HepG2 (cell line): ENCODE measurements at regions not wholly inside any gene's neighbourhood (a gene's known extent, or its start where the extent isn't known, plus 50 kb on each side); places are given as distances from the start of the nearest gene placed in this dataset.

ENCODE experiments used
- ATAC-seq: fragments of 200-7000 bp; cut with Tn5 transposase; 3 replicates; pipeline ENCODE4 v1.9.1; 2020; ENCODE audit warnings: mild to moderate bottlenecking, moderate library complexity
- BruUV-seq: library from RNA; stranded (reverse); fragments of 400-500 nt; replicated peaks from 2 replicates; lab custom pipeline; 2021; lab: Mats Ljungman, UMichigan
- CTCF ChIA-PET: fragments of 300-600 bp; formaldehyde crosslinking; extraction: SDS; loops from one replicate; lab custom pipeline; 2021; ENCODE audit warnings: low total read pairs, inconsistent platforms, low intra/inter-chr PET ratio; lab: Yijun Ruan, JAX
- POLR2A ChIA-PET: fragments of 350-600 bp; sonication (Branson Sonifier 250); formaldehyde crosslinking; loops from one replicate; lab custom pipeline; 2020; ENCODE audit warnings: antibody characterized with exemption, inconsistent platforms; lab: Yijun Ruan, JAX
- DNase-seq: peaks from one replicate; pipeline ENCODE4 v3.0.0-alpha.2; 2015; ENCODE audit warnings: low spot score
- FAIRE-seq: peaks from 3 replicates; lab custom pipeline; 2011; peaks lifted over from hg19 to GRCh38; lab: Jason Lieb, UNC
- H2AFZ ChIP-seq: one replicate; pipeline ENCODE4 v1.6.1; 2011; ENCODE audit warnings: low read length, inconsistent platforms
- H3K27ac ChIP-seq: fragments of 300-600 bp; 3 replicates; pipeline ENCODE4 v1.8.0; 2011; ENCODE audit warnings: mixed run types, mild to moderate bottlenecking, mixed read lengths, low read length, inconsistent platforms; ENCODE audit not compliant: insufficient read depth; ENCODE audit errors: extremely low read length
- H3K27me3 ChIP-seq, 2 experiments: fragments of 200-600 bp in 1 of 2; 2 replicates in 1 of 2; 3 replicates in 1 of 2; pipeline versions ENCODE4 v1.6.0 to v1.8.0; 2011; ENCODE audit warnings: low read length in 2 of 2, mild to moderate bottlenecking in 2 of 2, moderate library complexity in 2 of 2, inconsistent platforms in 1 of 2; ENCODE audit not compliant: insufficient read depth in 2 of 2, control insufficient read depth in 1 of 2
- H3K36me3 ChIP-seq, 2 experiments: fragments of 200-600 bp in 1 of 2; replicated peaks in 1 of 2; 2 replicates in 1 of 2; 3 replicates in 1 of 2; pipeline versions ENCODE4 v1.5.1 to v1.8.0; 2011; ENCODE audit warnings: low read length in 2 of 2, inconsistent platforms in 1 of 2; ENCODE audit not compliant: insufficient read depth in 2 of 2, control insufficient read depth in 1 of 2
- H3K4me1 ChIP-seq: 2 replicates; pipeline ENCODE4 v1.5.1; 2012; ENCODE audit warnings: low read length, inconsistent platforms; ENCODE audit not compliant: insufficient read depth
- H3K4me2 ChIP-seq: 2 replicates; pipeline ENCODE4 v1.6.0; 2011; ENCODE audit warnings: low read depth, low read length, inconsistent platforms
- H3K4me3 ChIP-seq, 3 experiments: fragments of 200-600 bp in 1 of 3; sonication (generic), shearing (Covaris generic) in 1 of 3; replicated peaks in 1 of 3; 2 replicates each; pipeline ENCODE4 v1.5.1; 2011 to 2016; ENCODE audit warnings: low read length in 3 of 3, inconsistent platforms in 2 of 3, low read depth in 2 of 3, mild to moderate bottlenecking in 2 of 3, control low read depth in 1 of 3, mixed read lengths in 1 of 3; ENCODE audit not compliant: insufficient read depth in 1 of 3
- H3K79me2 ChIP-seq: one replicate; pipeline ENCODE4 v1.6.1; 2011; ENCODE audit warnings: low read length, inconsistent platforms; ENCODE audit not compliant: insufficient read depth
- H3K9ac ChIP-seq: 2 replicates; pipeline ENCODE4 v1.6.0; 2011; ENCODE audit warnings: mild to moderate bottlenecking, low read depth, low read length, inconsistent platforms; ENCODE audit not compliant: insufficient read depth
- H3K9me3 ChIP-seq: 2 replicates; pipeline ENCODE4 v1.5.1; 2012; ENCODE audit warnings: mild to moderate bottlenecking, low read length
- H4K20me1 ChIP-seq: 2 replicates; pipeline ENCODE4 v1.6.0; 2011; ENCODE audit warnings: inconsistent platforms, mild to moderate bottlenecking, low read length, moderate library complexity; ENCODE audit not compliant: insufficient read depth
- ARID2 ChIP-seq: sonication (generic); formaldehyde crosslinking; IDR thresholded peaks from 2 replicates; pipeline ENCODE4 v1.8.1; 2022; ENCODE audit warnings: mild to moderate bottlenecking, missing genetic modification reagents, borderline replicate concordance
- CBFB ChIP-seq: sonication (generic); formaldehyde crosslinking; IDR thresholded peaks from 2 replicates; pipeline ENCODE4 v1.4.0; 2020; ENCODE audit warnings: missing genetic modification reagents
- FOXA3 ChIP-seq: IDR thresholded peaks from 2 replicates; pipeline ENCODE4 v1.6.1; 2016; ENCODE audit warnings: missing genetic modification reagents, missing compliant biosample characterization
- KLF16 ChIP-seq, 2 experiments: sonication (generic) in 1 of 2; formaldehyde crosslinking in 1 of 2; IDR thresholded peaks; 2 replicates each; pipeline versions ENCODE4 v1.6.1 to v1.8.0; 2016 to 2023; ENCODE audit warnings: missing genetic modification reagents in 2 of 2, missing compliant biosample characterization in 1 of 2
- PLRG1 ChIP-seq: fragments of 450-650 bp; conservative IDR thresholded peaks from 2 replicates; pipeline ENCODE4 v1.6.1; 2016
- RFXANK ChIP-seq: IDR thresholded peaks from 2 replicates; pipeline ENCODE4 v1.6.1; 2016
- SMC3 ChIP-seq: IDR thresholded peaks from 2 replicates; pipeline ENCODE4 v1.6.1; 2011; ENCODE audit warnings: low read length, improper control_type of control experiment
- STAG1 ChIP-seq: sonication (generic); formaldehyde crosslinking; IDR thresholded peaks from 2 replicates; pipeline ENCODE4 v1.4.0; 2020; ENCODE audit warnings: missing genetic modification reagents
- ZNF550 ChIP-seq: sonication (generic); formaldehyde crosslinking; IDR thresholded peaks from 2 replicates; pipeline ENCODE4 v1.4.0; 2020; ENCODE audit warnings: mild to moderate bottlenecking, missing genetic modification reagents, borderline replicate concordance
- ZNF761 ChIP-seq: sonication (generic); formaldehyde crosslinking; conservative IDR thresholded peaks from 2 replicates; pipeline ENCODE4 v1.4.0; 2020; ENCODE audit warnings: mild to moderate bottlenecking, missing genetic modification reagents
- WGBS: methylation state at CpG from one replicate; pipeline ENCODE4 v1.1.6; 2017; ENCODE audit warnings: low lambda C conversion rate; 5-methylcytosine and 5-hydroxymethylcytosine counted together
- in situ Hi-C: cut with HindIII; loops from 2 replicates; pipeline ENCODE4 v1.10.0; 2017; ENCODE audit warnings: low pct_unique_long_range_greater_than_20kb; ENCODE audit not compliant: extremely low pct_ligation_motif_present
- intact Hi-C: fragments of 100-400 bp; cut with micrococcal nuclease; formaldehyde crosslinking; loops from one replicate; pipeline ENCODE4 v1.10.0; 2022; ENCODE audit not compliant: unreplicated experiment
- TF ChIP-seq, protein P1 (sequence below): sonication (generic); formaldehyde crosslinking; IDR thresholded peaks from 2 replicates; pipeline ENCODE4 v1.5.1; 2020; ENCODE audit warnings: missing genetic modification reagents, mild to moderate bottlenecking, borderline replicate concordance
- TF ChIP-seq, protein P2 (sequence below): sonication (generic); formaldehyde crosslinking; IDR thresholded peaks from 2 replicates; pipeline ENCODE4 v1.5.1; 2020; ENCODE audit warnings: missing genetic modification reagents, mild to moderate bottlenecking, borderline replicate concordance
- TF ChIP-seq, protein P3 (sequence below): sonication (generic); formaldehyde crosslinking; conservative IDR thresholded peaks from 2 replicates; pipeline ENCODE4 v1.8.0; 2022; ENCODE audit warnings: low read depth, missing genetic modification reagents
- TF ChIP-seq, protein P4 (sequence below): conservative IDR thresholded peaks from 2 replicates; pipeline ENCODE4 v1.6.1; 2018; ENCODE audit warnings: missing genetic modification reagents

DNA sequence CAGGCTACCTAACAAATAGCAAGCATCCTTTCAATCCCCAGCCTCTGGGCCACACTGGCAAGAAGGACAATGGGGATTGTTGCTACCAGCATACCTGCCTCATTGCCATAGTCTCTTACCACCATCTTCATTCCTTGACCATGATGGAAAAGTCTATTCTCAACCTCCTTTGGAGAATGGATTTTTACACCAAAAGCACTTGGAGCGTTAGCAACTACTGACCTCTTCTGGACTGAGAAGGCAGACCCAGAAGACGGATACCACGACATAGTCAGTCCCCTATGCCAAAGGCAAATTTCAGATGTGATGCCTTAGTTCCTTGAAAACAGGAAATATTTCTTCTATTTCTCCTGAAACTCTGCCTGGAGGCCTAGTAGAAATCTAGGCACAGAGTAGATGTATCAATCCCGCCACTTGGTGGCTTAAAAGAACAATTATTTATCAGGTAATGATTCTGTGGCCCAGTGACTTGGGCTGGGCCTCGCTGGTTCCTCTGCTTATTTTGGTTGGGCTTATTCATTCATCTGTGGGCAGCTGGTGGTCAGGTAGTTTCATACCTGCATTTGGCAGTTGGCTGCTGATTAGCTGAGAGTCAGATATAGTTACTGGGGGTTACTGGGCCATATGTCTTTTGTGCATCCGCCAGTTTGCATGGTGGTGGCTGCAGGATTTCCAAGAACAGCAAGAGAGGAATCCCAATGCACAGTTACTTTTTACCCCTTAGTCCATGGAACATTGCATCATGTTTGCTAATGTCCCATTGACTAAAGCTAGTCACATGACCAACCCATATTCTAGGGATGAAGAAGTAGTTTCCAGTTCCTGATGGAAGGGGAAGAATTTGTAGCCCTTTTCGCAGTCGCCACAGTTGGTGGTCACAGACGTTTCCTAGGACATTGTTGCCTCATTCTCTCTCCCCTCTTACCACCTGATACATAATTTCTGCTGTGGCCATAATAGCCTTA is 75.2 kb downstream of the DHCR7 start:
- Histone ChIP-seq H3K27ac (no peak overlapping the region), H3K4me2 (no peak overlapping the region), H3K9me3 (no peaks in the 10 kb centered on the region), H4K20me1 (no peaks in the 10 kb centered on the region), H3K27me3 (peaks cover 11 to 33% of the 10 kb centered on the region in 2 experiments; a peak in 4 of 5 replicates), H3K79me2 (no peaks in the 10 kb centered on the region), H3K36me3 (no peaks in the 10 kb centered on the region), H2AFZ (no peak overlapping the region), H3K4me3 (no peak overlapping the region), H3K4me1 (no peaks in the 10 kb centered on the region), H3K9ac (no peak overlapping the region)
- peak; percentile 36 for FAIRE-seq
- DNase-seq, result peak; percentile 26
- intact Hi-C loops, result loop anchor here (2.0 to 5.0 kb wide), 2 partner anchors 286 to 556 kb away; no protein-coding TSS in a partner anchor
- ATAC-seq, result peak; percentile 66
- ChIA-PET POLR2A (no interaction called here), CTCF (interaction anchor here (0.9 kb wide), 1 partner anchor 286 kb away, joined by 3 read pairs; no protein-coding TSS in a partner anchor)
- in situ Hi-C loops, result no loop called here
- 43% methylated on average over 8 of the region's 9 CpGs for WGBS
- BruUV-seq, result no TSS peak
- TF ChIP-seq KLF16 (CRISPR knock-in tag; IDR thresholded peaks at IDR 0.05) (no peak), ARID2 (no peak), STAG1 (CRISPR knock-in tag) (peak; percentile 84), FOXA3 (no peak), ZNF550 (CRISPR knock-in tag) (no peak), RFXANK (CRISPR knock-in tag) (no peak), ZNF761 (no peak), CBFB (CRISPR knock-in tag) (no peak), PLRG1 (no peak), SMC3 (peak; percentile 23; the same call in 1 of the 2 replicates)
- TF ChIP-seq, protein P1, sequence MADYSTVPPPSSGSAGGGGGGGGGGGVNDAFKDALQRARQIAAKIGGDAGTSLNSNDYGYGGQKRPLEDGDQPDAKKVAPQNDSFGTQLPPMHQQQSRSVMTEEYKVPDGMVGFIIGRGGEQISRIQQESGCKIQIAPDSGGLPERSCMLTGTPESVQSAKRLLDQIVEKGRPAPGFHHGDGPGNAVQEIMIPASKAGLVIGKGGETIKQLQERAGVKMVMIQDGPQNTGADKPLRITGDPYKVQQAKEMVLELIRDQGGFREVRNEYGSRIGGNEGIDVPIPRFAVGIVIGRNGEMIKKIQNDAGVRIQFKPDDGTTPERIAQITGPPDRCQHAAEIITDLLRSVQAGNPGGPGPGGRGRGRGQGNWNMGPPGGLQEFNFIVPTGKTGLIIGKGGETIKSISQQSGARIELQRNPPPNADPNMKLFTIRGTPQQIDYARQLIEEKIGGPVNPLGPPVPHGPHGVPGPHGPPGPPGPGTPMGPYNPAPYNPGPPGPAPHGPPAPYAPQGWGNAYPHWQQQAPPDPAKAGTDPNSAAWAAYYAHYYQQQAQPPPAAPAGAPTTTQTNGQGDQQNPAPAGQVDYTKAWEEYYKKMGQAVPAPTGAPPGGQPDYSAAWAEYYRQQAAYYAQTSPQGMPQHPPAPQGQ (CRISPR knock-in tag), result no peak
- TF ChIP-seq, protein P2, sequence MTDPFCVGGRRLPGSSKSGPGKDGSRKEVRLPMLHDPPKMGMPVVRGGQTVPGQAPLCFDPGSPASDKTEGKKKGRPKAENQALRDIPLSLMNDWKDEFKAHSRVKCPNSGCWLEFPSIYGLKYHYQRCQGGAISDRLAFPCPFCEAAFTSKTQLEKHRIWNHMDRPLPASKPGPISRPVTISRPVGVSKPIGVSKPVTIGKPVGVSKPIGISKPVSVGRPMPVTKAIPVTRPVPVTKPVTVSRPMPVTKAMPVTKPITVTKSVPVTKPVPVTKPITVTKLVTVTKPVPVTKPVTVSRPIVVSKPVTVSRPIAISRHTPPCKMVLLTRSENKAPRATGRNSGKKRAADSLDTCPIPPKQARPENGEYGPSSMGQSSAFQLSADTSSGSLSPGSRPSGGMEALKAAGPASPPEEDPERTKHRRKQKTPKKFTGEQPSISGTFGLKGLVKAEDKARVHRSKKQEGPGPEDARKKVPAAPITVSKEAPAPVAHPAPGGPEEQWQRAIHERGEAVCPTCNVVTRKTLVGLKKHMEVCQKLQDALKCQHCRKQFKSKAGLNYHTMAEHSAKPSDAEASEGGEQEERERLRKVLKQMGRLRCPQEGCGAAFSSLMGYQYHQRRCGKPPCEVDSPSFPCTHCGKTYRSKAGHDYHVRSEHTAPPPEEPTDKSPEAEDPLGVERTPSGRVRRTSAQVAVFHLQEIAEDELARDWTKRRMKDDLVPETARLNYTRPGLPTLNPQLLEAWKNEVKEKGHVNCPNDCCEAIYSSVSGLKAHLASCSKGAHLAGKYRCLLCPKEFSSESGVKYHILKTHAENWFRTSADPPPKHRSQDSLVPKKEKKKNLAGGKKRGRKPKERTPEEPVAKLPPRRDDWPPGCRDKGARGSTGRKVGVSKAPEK (CRISPR knock-in tag), result no peak
- TF ChIP-seq, protein P3, sequence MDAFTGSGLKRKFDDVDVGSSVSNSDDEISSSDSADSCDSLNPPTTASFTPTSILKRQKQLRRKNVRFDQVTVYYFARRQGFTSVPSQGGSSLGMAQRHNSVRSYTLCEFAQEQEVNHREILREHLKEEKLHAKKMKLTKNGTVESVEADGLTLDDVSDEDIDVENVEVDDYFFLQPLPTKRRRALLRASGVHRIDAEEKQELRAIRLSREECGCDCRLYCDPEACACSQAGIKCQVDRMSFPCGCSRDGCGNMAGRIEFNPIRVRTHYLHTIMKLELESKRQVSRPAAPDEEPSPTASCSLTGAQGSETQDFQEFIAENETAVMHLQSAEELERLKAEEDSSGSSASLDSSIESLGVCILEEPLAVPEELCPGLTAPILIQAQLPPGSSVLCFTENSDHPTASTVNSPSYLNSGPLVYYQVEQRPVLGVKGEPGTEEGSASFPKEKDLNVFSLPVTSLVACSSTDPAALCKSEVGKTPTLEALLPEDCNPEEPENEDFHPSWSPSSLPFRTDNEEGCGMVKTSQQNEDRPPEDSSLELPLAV, result no peak
- TF ChIP-seq, protein P4, sequence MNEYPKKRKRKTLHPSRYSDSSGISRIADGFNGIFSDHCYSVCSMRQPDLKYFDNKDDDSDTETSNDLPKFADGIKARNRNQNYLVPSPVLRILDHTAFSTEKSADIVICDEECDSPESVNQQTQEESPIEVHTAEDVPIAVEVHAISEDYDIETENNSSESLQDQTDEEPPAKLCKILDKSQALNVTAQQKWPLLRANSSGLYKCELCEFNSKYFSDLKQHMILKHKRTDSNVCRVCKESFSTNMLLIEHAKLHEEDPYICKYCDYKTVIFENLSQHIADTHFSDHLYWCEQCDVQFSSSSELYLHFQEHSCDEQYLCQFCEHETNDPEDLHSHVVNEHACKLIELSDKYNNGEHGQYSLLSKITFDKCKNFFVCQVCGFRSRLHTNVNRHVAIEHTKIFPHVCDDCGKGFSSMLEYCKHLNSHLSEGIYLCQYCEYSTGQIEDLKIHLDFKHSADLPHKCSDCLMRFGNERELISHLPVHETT (CRISPR knock-in tag), result no peak
